ENCODE measurements at regions not wholly inside any gene's neighbourhood (a gene's known extent, or its start where the extent isn't known, plus 50 kb on each side); places are given as distances from the start of the nearest gene placed in this dataset.
"Not testable (repeated sequence)": the region's sequence is repeated elsewhere in the genome, so short reads cannot be mapped to it uniquely, and the experiment has no call there.

DNA sequence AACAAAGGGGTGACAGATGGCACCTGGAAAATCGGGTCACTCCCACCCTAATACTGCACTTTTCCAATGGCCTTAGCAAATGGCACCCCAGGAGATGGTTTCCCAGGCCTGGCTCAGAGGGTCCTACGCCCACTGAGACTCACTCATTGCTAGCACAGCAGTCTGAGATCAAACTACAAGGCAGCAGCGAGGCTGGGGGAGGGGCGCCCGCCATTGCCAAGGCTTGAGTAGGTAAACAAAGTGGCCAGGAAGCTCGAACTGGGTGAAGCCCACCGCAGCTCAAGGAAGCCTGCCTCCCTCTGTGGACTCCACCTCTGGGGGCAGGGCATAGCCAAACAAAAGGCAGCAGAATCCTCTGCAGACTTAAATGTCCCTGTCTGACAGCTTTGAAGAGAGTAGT, 467.2 kb downstream of the EPHA7 start:
- DNase-seq (ENCODE audit: low spot score) = not testable (repeated sequence)

DNA sequence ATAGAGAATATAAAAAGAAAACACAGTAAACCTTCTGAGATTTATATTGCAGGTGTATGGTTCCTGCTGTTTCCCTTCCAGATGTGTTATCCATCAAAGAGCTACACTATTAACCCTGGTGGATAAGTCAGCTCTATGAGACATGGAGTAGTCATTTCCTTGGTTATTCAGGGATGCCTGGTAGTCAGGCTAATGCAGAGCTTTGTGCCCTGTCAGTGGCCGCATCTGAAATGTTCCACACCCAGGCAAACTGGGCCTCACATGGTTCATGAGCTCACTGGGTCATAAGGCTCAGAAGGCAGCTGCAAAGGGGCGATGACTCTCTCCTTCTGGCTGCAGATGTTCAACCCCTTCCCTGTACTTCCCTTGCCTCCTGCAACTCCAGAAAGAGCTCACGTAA, 473.6 kb downstream of the EPHA7 start:
- DNase-seq (ENCODE audit: low spot score) = no peak

DNA sequence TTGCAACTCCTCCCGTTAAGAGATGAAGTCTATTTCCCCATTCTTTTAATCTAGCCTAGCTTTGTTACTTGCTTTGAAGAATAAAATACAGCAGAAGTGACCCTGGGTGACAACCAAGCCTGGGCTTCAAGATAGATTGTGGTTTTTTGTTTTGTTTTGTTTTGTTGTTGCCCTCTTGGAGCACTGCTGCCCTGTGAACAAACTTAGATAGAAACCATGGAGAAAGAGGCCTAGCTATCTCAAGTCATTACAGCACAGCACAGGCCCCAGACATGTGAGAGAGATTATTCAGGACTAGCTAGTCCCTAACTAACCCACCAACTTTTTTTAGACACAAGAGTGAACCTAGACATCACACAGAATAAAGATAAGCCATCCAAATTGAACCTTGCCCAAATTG, 475.2 kb downstream of the EPHA7 start:
- no peak for DNase-seq (ENCODE audit: low spot score)

DNA sequence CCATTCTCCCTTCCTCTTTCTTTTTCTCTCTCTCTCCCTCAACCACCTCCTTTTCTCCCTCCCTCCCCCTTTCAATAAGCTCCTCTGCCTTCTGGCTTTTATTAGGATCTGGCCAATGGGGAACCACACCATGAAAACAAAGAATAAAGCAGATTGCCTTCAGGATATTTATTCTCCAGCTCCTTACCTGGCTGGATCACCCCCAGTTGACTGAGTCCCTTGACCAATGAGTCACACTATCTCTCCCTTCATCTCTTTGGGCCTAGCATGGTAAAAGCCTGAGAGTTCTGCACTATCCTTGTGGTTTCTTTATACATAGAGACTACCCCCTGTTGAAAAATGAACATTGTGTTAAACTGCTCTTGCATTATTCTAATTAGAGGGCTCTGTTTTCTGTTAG, 476.8 kb downstream of the EPHA7 start:
- DNase-seq (ENCODE audit: low spot score) = no peak

DNA sequence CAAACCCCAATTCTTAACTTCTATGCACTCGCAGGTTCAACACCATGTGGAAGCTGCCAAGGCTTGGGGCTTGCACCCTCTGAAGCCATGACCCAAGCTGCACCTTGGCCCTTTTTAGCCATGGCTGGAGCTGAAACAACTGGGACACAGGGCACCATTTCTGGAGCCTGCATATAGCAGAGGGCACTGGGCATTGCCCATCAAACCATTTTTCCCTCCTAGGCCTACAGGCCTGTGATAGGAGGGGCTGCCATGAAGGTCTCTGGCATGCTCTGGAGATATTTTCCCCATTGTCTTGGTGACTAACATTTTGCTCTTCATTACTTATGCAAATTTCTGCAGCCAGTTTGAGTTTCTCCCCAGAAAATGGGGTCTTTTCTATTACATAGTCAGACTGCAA, 484.7 kb downstream of the EPHA7 start:
- no peak for DNase-seq (ENCODE audit: low spot score)

DNA sequence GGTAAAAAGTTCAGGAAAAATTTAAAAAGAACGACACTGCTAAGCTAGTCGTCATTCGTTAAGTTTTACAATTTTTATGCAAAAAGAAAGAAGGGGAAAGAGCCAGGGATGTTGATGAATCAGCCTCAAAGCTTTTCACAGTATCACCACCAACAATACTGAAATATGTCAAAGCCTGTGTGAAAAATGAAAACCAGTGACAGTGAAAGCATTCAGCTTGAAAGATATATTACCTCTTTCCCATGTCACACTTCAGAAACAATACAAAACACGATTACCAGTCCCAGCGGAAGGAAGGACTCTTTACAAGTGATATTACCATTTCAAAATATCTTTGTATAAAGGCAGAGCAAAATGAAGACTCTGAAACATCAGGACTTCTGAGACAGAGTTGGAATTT, 489.2 kb downstream of the EPHA7 start:
- DNase-seq (ENCODE audit: low spot score) = no peak

DNA sequence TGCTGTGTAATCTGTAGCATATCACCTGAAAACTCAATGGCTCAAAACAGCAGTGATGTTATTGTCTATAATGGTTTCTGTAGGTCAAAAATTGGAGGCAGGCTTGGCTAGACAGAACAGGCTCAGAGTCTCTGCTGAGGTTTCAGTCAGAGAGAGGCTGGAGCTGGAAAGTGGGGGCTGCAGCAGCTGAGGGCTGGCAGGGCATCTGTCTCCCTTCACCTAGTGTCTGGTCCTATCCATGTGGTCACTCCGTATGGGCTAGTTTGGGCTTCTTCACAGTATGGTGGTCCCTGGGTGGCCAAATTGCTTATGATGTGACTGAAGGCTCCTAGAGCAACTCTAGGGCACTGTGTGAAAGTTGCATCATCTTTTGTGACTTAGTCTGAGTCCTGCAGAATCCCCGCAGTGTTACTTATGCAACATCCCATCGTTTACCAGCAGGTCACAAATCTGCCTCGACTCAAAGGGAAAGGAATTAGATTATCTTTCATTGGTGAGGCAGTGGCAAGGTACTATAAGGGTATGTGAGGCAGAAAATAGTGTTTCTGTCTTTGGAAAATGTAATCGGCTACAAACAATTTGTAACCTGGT, 497.0 kb downstream of the EPHA7 start:
- no peak for DNase-seq (ENCODE audit: low spot score)

DNA sequence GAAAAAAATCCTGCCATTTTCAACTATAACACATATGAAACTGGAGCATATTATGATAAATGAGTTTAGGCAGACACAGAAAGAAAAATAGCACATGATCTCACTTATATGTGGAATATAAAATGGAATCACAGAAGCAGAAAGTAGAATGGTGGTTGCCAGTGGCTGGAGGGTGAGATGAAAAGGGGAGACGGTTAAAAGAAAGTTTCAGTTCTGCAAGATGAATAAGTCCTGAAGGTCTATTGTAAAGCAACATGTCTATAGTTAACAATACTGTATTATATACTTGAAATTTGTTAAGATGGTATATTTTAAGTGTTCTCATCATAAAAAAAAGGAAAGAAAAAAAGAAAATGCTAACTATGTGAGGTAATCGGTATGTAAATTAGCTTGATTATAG, 503.9 kb downstream of the EPHA7 start:
- no peak for DNase-seq (ENCODE audit: low spot score)

DNA sequence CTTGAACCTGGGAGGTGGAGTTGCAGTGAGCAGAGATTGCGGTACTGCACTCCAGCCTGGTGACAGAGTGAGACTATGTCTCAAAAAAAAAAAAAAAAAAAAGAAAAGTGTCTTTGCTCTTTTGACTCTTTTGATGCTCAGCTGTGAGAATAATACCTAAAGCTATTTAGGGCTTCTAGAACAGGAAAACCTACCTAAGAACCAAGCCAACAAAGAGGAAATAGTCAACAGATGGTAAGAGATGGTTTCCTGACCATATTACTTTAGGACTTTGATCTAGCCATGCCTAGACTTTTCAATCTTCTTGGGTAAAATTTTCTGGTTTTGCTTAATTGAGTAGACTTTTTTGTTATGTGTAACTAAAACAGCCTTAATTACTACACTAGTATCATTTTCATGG, 508.1 kb downstream of the EPHA7 start:
- DNase-seq (ENCODE audit: low spot score) = no peak

DNA sequence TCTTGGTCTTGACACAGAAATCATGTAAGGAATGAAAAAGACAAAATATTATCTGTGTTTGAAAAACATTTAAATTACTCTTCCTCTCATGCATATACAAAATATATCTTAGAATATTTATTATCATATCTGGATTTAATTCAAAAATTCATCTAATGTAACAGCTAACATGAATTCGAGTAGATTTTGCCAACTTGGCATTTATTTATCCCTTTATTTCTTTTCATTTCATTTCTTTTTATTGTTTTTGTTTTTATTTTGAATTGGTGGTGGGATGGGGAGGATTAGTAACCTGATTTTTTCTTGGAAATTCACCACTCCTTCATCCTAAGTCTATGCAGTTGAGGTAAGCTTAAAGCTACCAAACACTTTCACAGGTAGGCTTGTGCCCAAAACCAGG, 508.7 kb downstream of the EPHA7 start:
- no peak for DNase-seq (ENCODE audit: low spot score)

DNA sequence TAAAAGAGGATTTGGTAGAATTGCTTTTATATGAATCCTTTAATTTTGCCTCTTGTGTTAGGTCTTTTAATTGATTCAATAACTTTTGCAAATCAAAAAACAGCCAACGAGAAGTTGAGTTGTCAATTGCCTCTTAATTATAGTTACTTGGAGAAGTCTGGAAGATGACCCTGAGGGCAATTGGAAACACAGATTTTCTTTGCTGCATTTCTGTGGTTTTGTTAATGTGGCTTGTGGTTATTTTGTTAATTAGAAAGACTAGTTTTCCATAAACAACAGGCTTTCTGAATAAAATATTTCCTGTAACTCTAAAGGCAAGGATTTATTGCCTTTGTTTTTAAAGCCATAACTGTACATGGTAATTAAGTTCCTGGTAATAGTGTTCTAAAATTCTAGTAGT, 513.0 kb downstream of the EPHA7 start:
- no peak for DNase-seq (ENCODE audit: low spot score)

DNA sequence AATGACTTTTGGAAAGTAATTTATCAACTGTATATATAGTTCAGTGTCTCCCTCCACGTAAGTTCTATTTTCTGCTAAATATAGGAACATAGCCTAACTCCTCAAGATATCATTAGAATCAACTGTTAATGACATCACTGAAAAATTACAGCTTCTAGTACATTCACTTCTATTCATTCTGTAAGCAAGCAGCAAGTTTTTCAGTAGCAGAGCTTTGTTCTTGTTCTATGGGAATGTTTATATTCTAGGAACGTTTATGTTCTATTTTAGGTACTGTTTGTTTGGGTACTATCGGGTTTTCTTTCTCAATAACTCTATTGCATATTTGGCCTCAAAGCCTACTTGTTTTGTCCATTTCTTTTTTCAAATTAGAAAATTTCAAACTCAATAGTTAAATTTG, 525.6 kb downstream of the EPHA7 start:
- no peak for DNase-seq (ENCODE audit: low spot score)

DNA sequence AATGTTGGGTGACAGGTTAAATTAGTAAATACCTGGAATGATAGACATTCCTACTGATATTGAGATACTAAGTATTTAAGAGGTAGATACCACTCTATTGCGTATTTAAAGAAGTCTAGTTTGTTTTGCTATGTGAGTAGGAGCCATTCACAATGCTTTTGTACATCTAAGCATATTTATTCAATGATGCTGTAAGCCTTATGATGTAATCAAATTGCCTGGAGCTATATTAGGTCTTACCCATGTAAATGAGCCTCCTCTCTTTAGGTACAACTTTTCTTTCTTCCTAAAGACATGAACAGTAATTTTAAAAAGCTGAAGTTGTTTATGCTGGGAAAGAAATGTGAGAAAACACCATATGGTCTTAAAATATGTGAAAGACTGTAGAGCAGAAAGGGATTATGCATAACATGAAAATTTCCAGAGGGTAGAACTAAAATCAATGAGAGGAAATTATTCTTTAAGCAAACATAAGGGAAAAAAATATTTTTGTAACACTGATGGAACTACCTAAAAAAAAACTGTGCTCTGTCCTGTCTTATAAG, 526.7 kb downstream of the EPHA7 start:
- no peak for DNase-seq (ENCODE audit: low spot score)

DNA sequence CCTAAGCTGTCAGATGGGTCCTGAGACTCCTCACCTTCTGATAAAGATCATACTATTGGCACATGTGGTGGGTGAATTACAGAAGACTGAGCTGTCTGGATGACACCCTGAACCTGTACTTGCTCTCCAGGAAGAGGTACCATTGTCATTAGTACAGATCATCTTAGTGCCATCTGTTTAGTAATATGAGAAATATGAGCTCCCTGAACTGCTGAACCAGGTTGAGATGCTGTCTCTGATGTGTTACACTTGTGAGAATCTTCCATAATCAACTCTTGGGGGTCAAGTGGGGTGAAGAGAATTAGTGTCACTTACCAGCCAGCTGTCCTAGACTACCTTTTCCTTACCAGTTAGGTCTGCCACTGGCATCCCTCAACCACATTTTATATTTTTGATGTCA, 531.0 kb downstream of the EPHA7 start:
- no peak for DNase-seq (ENCODE audit: low spot score)

DNA sequence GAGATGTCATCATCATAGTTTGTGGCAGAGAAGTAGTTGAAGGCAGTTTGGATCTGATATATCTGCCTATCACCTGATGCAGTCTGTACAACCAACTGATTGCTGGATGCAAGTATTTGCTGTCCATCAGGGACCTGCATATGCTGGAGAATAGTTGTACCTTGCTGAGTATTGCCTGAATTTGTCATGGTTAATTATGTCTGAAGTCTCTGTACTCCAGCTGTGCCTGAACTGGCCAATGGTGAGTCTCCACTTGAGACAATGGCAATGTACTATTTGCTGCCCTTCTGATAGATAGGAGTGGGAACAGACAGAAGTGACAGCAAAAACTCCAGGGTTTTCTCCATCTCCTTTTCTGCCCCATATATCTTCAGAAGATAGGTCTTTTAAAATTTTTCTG, 531.5 kb downstream of the EPHA7 start:
- no peak for DNase-seq (ENCODE audit: low spot score)

DNA sequence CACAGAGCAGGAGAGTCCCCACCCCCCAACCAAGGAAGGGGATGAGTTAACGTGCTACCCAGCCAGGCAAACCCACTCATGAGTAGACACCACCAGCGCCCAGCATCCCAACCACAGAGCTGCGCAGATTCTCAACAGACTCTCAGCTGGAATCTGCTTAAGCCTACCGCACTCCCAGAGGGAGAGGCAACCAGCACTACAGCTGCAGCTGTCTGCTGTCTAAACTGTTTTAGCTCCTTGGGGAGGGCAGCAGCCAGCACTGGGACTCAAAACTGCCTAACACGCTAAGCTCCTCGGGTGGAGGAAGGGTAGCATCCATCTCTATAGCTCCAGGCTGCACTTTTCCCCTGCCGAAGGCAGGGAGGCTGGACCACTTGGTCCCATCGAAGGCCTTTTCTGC, 539.8 kb downstream of the EPHA7 start:
- DNase-seq (ENCODE audit: low spot score) = no peak

DNA sequence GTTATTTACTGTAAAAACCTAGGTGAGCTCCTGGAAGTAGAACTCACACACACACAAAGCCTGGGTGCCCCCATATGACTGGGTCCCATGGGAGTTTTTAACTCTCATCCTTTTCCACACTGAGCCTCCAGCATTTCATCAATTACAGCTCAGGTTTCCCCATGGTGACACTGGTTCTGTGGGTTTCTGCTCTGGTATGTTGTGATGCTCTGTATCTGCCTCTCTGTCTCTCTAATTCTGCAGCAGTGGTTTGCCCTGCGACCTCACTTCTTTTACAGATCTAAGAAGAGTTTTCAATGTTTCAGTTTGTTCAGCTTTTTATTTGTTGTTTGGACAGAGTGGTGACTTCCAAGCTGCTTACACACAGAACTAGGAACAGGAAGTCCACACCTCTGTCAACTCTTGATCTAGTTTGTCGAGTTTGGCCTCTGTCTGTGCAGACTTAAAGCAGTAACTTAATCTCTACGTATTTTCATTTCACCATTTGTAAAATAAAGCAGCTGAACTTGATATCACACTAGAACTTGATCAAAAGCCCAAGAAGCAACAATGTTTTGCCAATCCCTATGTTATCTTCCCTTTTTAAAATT, 554.3 kb downstream of the EPHA7 start:
- DNase-seq (ENCODE audit: low spot score) = no peak

DNA sequence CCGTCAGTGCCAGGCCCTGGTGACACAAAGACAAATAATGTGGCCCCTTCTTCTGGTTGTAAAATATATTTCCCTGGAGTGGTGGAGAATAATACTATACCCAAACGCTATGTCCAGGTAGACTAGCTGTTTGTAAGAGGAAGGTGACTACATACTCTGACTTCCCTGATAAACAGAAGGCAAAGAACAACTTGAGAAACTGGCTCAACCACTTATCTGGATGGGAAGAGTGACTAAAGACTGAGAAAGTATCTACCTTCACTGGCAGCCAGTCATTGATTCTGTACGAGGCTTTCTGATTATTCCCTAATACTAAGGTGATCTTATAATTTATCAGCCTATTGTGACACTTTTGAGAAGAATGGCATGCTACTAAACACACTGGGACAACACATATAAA, 569.7 kb downstream of the EPHA7 start:
- DNase-seq (ENCODE audit: low spot score) = no peak

DNA sequence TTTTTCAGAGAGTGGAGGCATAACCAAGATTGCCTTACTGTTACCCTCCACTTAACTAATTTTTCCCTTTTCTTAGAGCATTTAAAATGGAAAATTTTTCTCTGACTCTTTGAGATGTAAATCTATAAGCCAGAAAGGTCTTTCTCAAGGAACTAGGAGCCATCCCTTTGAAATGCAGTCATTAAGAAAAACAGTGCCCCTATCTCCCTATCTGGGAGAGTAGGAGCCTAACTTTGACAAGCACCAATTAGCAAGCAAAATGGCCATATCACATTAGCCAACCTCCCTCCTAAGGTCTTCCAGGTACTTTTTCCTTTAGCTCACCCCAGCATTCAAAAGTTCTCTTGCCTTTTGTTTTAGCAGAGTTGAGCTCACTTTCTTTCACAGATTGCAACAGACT, 570.5 kb downstream of the EPHA7 start:
- DNase-seq (ENCODE audit: low spot score) = no peak

DNA sequence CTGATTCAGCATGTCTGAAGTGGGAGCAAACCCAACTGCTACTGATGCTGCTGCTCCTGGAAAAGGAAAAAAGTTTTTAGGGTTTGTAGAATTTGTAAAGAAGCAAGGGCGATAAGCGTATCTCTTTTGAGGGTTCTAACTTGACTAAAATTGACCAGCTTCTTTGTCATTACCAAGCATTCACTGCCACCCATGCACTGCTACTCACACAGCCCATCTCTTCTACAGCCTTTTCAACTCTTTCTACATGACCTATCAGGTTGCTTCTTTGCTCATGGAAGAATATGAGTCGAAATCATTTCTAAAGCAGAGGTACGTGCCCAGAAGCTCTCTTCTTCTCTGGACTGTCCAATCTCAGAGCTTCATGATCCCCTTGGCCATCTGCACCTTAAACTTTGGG, 570.9 kb downstream of the EPHA7 start:
- DNase-seq (ENCODE audit: low spot score) = no peak

DNA sequence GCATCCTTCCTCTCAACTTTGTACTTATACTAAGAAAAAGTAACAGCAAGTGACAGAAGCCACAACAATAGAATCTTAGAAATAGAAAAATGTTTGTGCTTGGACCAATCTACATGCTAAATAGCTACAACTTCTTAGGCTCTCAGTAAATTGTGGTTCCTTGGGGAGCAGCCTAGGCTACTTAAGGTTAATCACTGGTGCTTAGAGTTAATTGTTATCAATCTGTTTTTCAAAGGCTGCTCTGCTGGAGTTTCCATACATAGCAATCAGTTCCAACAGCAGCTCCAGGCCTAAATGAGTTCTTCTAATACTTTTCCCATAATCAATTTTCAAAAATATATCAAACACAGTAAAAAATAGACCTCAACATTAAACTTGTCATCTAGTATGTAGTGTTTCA, 571.4 kb downstream of the EPHA7 start:
- DNase-seq (ENCODE audit: low spot score) = no peak

DNA sequence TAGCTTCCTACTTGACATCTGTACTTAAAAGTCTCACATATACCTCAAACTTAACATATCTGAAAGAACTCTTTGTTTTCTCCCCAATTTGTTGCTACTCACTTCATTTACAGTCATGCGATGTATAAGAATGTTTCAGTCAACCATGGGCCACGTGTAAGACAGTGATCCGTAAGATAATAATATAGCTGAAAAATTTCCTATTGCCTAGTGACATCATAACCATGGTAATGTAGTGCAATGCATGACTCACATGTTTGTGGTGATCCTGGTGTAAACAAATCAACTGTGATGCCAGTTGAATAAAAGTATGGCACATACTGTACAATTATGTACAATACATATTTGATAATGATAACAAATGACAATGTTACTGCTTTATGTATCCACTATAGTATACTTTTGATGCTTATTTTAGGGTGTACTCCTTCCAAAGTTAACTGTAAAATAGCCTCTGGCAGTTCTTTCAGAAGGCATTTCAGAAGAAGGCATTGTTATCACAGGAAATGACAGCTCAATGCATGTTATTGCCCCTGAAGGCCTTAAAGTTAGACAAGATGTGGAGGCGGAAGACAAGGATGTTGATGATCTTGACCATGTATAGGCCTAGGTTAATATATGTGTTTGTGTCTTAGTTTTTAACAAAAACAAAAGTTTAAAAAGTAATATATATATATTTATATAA, 579.0 kb downstream of the EPHA7 start:
- DNase-seq (ENCODE audit: low spot score) = no peak

DNA sequence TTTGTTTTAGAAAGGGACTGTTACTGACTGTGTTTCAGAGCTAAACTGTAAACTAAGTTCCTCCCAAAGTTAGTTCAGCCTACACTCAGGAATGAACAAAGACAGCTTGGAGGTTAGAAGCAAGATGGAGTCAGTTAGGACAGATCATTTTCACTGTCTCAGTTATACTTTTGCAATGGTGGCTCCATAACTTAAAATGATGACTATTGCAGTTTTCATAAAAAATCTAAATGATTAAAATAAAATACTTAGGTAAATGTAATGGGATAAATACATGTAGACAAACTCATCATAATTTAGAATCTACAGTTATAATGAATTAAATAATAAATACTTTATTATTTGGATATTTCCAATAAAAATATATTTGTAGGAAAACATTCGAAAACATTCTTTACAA, 590.6 kb downstream of the EPHA7 start:
- no peak for DNase-seq (ENCODE audit: low spot score)

DNA sequence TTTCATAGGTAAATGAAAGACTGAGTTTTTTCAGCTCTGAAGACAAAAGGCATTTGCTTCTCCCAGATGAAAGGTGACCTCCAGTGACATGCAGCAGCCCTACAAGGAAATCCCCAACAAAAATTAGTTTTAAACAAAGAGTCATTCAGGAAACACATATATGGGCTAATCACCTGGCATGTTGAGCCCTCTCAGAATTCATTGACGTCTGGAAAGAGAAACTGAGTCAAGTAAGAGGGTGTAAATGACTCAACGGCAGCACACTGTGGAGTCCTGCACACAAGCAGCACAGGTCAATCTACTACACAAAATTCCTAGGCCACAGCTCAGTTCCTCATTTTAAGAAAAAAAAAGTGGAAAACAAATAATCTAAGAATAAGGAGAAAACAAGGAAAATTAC, 592.3 kb downstream of the EPHA7 start:
- no peak for DNase-seq (ENCODE audit: low spot score)

All from CD4-positive, alpha-beta T cell treated with Interleukin-2 at 100 ng/mL for 4 hours (primary cell).